Sigmoid colon (tissue), 6 donors: ENCODE measurements at regions not wholly inside any gene's neighbourhood (a gene's known extent, or its start where the extent isn't known, plus 50 kb on each side); places are given as distances from the start of the nearest gene placed in this dataset.

Experiments used
- DNase-seq: peaks from one replicate; pipeline ENCODE4 v3.0.0-alpha.2; 2019
- H3K27ac ChIP-seq, 4 donors: fragments of 200-600 bp; sonication (generic); one replicate each; pipeline ENCODE4 v1.5.1; 2016 to 2019; ENCODE audit warnings: mild to moderate bottlenecking in 1 of 4
- H3K27me3 ChIP-seq, 3 donors: fragments of 200-600 bp; sonication (generic); one replicate each; pipeline ENCODE4 v1.5.1; 2019; ENCODE audit warnings: mild to moderate bottlenecking in 1 of 3
- H3K36me3 ChIP-seq, 4 donors: fragments of 200-600 bp; sonication (generic); one replicate each; pipeline ENCODE4 v1.5.1; 2016 to 2019
- H3K4me1 ChIP-seq, 4 donors: fragments of 200-600 bp; sonication (generic); one replicate each; pipeline ENCODE4 v1.5.1; 2017 to 2019
- H3K4me3 ChIP-seq, 4 donors: fragments of 200-600 bp; sonication (generic); one replicate each; pipeline ENCODE4 v1.5.1; 2017 to 2019; ENCODE audit warnings: mild to moderate bottlenecking in 2 of 4, moderate library complexity in 1 of 4
- H3K9me3 ChIP-seq, 4 donors: fragments of 200-600 bp in 3 of 4; sonication (generic) in 3 of 4; one replicate each; pipeline versions ENCODE4 v1.5.1 to v1.6.1; 2013 to 2019
- EP300 ChIP-seq, 4 donors: sonication (generic); formaldehyde crosslinking; IDR thresholded peaks; one replicate each; pipeline ENCODE4 v1.6.1; 2017; ENCODE audit warnings: antibody characterized with exemption in 4 of 4
- POLR2A ChIP-seq, 2 donors: fragments of 450-650 bp; IDR thresholded peaks; one replicate each; pipeline ENCODE4 v1.6.1; 2016; ENCODE audit warnings: antibody characterized with exemption in 2 of 2, mild to moderate bottlenecking in 2 of 2, moderate library complexity in 2 of 2
- POLR2AphosphoS5 ChIP-seq, 4 donors: sonication (generic); formaldehyde crosslinking; IDR thresholded peaks; one replicate each; pipeline ENCODE4 v1.6.1; 2017; ENCODE audit warnings: antibody characterized with exemption in 4 of 4
- WGBS, 2 donors: extraction: QIAGEN DNeasy Blood & Tissue Kit; methylation state at CpG; one replicate each; pipeline ENCODE4 v1.1.7; 2013; 5-methylcytosine and 5-hydroxymethylcytosine counted together
- intact Hi-C: fragments of 100-400 bp; cut with DNase I; formaldehyde crosslinking; loops from one replicate; pipeline ENCODE4 v1.15.1; 2023
- TF ChIP-seq, protein P1 (sequence below), 4 experiments: fragments of 450-650 bp in 3 of 4; fragments of 200-600 bp in 1 of 4; IDR thresholded peaks; one replicate each; pipeline ENCODE4 v1.5.1; 2016 to 2019; ENCODE audit warnings: antibody characterized with exemption in 4 of 4, mild to moderate bottlenecking in 3 of 4, moderate library complexity in 2 of 4
- donor health status: healthy with polysubstance abuse.
- donor health status: healthy.

DNA sequence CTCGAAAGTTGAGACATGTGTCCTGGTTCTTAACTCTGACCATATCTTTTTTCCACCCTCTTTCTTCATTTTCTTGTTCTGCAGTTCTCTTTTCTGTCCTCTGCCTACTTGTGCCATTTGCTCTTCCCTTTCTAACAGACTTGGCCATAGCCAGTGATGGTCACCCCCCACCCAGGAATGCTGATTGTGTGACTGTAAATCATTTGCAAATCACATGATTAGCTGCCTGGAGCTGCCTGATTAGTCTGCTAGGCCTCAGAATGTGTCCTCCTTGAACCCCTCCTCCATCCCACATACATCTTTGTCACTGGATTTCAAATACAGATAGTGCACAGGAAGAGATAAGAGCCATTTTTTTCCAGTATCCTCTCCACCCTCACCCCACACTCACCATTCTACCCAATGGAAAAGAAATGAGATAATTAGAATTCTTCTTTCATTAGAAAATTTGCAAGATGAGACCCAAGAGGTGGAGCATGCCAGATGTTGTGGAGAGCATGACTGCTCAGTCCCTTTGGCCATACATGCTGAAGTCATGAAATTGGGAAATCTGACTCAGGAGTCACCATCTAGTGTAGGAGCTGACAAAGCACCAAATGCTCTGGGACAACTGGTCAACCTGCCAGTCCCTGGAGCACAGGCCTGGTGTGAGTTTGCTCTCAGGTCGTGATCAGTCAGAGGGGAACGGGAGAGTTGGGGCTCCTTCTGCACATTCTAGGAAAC is 538.2 kb downstream of the CCDC171 start:
- Histone ChIP-seq H3K27ac (no peak overlapping the region), H3K4me1 (peaks cover 0 to 21% (median 14%) of the 10 kb centered on the region in 4 donors), H3K4me3 (no peak overlapping the region), H3K9me3 (peaks cover 0 to 2% (median 0%) of the 10 kb centered on the region in 4 donors), H3K36me3 (no peaks in the 10 kb centered on the region), H3K27me3 (no peaks in the 10 kb centered on the region)
- WGBS, 2 donors: 86 to 92% methylated on average over 3 of the region's 3 CpGs
- intact Hi-C loops: no loop called here
- DNase-seq: no peak
- TF ChIP-seq, protein P1, sequence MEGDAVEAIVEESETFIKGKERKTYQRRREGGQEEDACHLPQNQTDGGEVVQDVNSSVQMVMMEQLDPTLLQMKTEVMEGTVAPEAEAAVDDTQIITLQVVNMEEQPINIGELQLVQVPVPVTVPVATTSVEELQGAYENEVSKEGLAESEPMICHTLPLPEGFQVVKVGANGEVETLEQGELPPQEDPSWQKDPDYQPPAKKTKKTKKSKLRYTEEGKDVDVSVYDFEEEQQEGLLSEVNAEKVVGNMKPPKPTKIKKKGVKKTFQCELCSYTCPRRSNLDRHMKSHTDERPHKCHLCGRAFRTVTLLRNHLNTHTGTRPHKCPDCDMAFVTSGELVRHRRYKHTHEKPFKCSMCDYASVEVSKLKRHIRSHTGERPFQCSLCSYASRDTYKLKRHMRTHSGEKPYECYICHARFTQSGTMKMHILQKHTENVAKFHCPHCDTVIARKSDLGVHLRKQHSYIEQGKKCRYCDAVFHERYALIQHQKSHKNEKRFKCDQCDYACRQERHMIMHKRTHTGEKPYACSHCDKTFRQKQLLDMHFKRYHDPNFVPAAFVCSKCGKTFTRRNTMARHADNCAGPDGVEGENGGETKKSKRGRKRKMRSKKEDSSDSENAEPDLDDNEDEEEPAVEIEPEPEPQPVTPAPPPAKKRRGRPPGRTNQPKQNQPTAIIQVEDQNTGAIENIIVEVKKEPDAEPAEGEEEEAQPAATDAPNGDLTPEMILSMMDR (IDR thresholded peaks at IDR 0.05): no peak
- TF ChIP-seq POLR2AphosphoS5 (IDR thresholded peaks at IDR 0.05): no peak
- TF ChIP-seq POLR2A (IDR thresholded peaks at IDR 0.05): no peak
- no peak for TF ChIP-seq EP300 (IDR thresholded peaks at IDR 0.05)

DNA sequence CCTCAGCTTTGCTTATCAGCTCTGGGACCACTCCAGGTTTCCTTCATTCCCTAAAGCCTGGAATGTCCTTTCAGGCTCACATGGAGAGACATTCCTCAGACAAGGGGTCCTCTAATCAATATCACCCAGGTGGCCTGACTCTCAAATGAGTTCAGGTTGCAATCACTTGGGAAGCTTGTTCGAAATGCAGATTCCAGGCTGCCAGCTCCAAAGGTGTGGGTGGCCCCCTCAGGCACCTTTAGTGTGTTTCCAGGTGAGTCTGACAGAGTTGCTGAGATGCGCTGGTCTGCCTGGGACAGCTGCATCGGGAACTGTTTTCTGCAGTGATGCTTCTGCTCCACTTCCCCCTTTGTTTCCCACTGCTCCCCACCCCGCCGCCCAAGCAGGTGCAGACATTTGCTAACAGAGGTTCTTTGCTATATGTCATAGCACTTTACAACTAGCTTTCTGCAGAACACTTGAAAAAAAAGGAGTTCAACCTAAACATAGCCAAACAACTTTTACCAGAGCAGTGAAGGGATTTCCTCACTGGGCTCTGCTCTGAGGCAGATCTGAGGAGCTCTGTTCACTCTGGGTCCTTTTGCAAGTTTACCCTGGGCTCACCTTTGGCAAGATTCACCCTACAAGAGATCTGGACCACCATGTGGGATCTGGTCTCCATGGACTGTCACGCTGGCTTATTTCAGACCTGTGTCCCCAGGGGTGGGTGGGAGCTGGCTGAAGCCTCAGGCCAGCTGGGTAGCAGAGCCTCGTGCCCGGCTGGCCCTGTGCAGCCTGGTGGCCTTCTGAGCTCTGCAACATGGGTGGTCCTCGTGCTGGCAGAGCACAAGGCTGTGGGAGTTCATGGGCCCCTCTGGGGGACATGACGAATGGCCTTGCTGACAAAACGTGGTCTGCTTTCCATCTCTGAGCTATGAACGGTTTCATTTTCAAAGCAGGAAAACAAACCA is 539.6 kb downstream of the CCDC171 start:
- no peak for DNase-seq
- Histone ChIP-seq H3K4me3 (no peak overlapping the region), H3K4me1 (peaks cover 0 to 21% (median 14%) of the 10 kb centered on the region in 4 donors), H3K36me3 (no peaks in the 10 kb centered on the region), H3K27ac (peak overlapping the region in 2 of 4 donors; percentile 12 to 39), H3K9me3 (no peaks in the 10 kb centered on the region), H3K27me3 (no peaks in the 10 kb centered on the region)
- WGBS, 2 donors: 66 to 72% methylated on average over 12 of the region's 12 CpGs
- TF ChIP-seq, protein P1 (IDR thresholded peaks at IDR 0.05): no peak
- TF ChIP-seq POLR2AphosphoS5 (IDR thresholded peaks at IDR 0.05): peak in 3 of 4 donors; percentile 24 to 64 (median 57)
- intact Hi-C loops: no loop called here

DNA sequence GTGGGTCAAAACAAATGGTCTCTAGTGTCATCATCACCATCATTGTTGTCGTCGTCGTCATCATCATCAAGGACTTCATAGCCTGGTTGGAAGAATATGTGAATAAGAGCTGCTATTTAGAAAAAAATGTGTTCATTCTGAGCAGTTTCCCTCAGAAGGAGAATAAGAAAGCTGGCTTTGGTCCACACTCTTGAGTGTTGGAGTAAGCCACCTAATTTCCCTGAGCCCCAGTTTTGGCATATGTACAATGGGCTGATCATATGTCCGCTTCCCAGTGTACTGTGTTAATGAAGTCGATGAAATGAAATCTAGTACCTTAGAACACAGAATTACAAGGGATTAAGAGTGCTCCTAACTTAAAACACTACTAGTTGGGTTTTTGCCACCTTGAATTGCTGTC is 545.5 kb downstream of the CCDC171 start:
- 93 to 96% methylated on average over 5 of the region's 5 CpGs for WGBS, 2 donors
- Histone ChIP-seq H3K27ac (no peak overlapping the region), H3K36me3 (no peaks in the 10 kb centered on the region), H3K27me3 (no peaks in the 10 kb centered on the region), H3K4me1 (peaks cover 0 to 9% (median 1%) of the 10 kb centered on the region in 4 donors), H3K4me3 (no peak overlapping the region), H3K9me3 (no peaks in the 10 kb centered on the region)
- TF ChIP-seq POLR2A (IDR thresholded peaks at IDR 0.05): no peak
- TF ChIP-seq, protein P1 (IDR thresholded peaks at IDR 0.05): no peak
- no peak for TF ChIP-seq EP300 (IDR thresholded peaks at IDR 0.05)
- DNase-seq: no peak
- intact Hi-C loops: no loop called here

DNA sequence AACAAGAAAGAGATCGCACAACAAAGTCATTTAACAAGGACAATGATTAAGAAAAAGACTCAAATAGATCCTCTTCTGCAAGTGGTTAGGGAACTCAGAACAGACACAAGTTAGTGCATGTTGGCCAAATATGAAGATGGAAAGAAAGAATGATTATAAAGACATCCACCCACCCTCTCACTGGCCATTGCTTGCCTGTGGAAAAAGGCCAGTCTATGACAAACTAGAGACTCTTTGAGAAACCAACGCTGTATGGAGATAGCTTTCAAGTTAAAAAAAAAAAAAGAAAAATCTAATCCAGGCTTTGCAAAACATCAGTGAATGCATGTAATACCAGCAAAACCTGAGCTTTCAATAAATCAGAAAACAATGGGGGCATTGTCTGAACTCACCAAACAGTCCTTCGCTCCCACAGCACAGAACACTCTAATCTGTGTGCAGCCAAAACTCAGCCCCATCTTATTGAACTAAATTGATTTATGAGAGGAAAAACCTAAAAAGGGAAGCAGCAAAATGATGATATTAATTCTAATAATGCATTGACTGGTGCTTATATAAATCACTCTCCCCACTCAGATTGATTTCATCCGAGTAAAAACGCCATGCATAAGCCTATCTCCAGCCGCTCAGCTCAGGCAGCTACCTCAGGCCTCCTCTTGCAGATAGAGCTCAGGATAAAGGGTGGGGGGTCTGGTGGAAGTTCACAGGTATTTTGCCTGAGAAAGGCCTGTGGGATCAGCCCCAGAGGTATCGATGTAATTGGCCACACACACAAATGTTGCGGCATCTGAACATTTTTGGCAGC is 547.1 kb downstream of the CCDC171 start:
- WGBS, 2 donors: 71 to 81% methylated on average over 8 of the region's 8 CpGs
- H3K27me3 ChIP-seq: no peaks in the 10 kb centered on the region
- H3K4me1 ChIP-seq: peaks cover 0 to 12% (median 8%) of the 10 kb centered on the region in 4 donors
- no peaks in the 10 kb centered on the region for H3K9me3 ChIP-seq
- peak overlapping the region in 1 of 4 donors; percentile 20 for H3K27ac ChIP-seq
- H3K4me3 ChIP-seq: no peak overlapping the region
- H3K36me3 ChIP-seq: no peaks in the 10 kb centered on the region
- DNase-seq: no peak
- intact Hi-C loops: no loop called here
- TF ChIP-seq POLR2A (IDR thresholded peaks at IDR 0.05): no peak
- TF ChIP-seq, protein P1 (IDR thresholded peaks at IDR 0.05): no peak
- TF ChIP-seq POLR2AphosphoS5 (IDR thresholded peaks at IDR 0.05): no peak
- no peak for TF ChIP-seq EP300 (IDR thresholded peaks at IDR 0.05)
